Osteoblast (primary cell): ENCODE measurements at regions not wholly inside any gene's neighbourhood (a gene's known extent, or its start where the extent isn't known, plus 50 kb on each side); places are given as distances from the start of the nearest gene placed in this dataset.

Source experiments
- DNase-seq: peaks from one replicate; pipeline ENCODE4 v3.0.0; 2011; ENCODE audit warnings: low spot score, mixed read lengths; ENCODE audit not compliant: insufficient read length; ENCODE audit errors: missing footprints
- H2AFZ ChIP-seq: 2 replicates; pipeline ENCODE4 v1.6.0; 2011; ENCODE audit warnings: mild to moderate bottlenecking, low read length
- H3K27ac ChIP-seq: 2 replicates; pipeline ENCODE4 v1.5.1; 2011; ENCODE audit warnings: mild to moderate bottlenecking, low read depth, low read length, moderate library complexity
- H3K27me3 ChIP-seq: 2 replicates; pipeline ENCODE4 v1.6.0; 2012; ENCODE audit warnings: mild to moderate bottlenecking, control low read depth, inconsistent platforms, low read length, moderate library complexity; ENCODE audit not compliant: insufficient read depth
- H3K36me3 ChIP-seq: 2 replicates; pipeline ENCODE4 v1.5.1; 2011; ENCODE audit warnings: mild to moderate bottlenecking, low read length, control low read depth, moderate library complexity; ENCODE audit not compliant: insufficient read depth
- H3K4me1 ChIP-seq: 2 replicates; pipeline ENCODE4 v1.5.1; 2011; ENCODE audit warnings: mild to moderate bottlenecking, low read length, control low read depth, moderate library complexity; ENCODE audit not compliant: insufficient read depth
- H3K4me2 ChIP-seq: 2 replicates; pipeline ENCODE4 v1.6.0; 2011; ENCODE audit warnings: mild to moderate bottlenecking, low read length; ENCODE audit not compliant: insufficient read depth
- H3K4me3 ChIP-seq: fragments of 200-600 bp; sonication (generic); 3 replicates; pipeline ENCODE4 v1.5.1; 2012; ENCODE audit warnings: mild to moderate bottlenecking, low read length, inconsistent platforms; ENCODE audit not compliant: insufficient read depth
- H3K79me2 ChIP-seq: 2 replicates; pipeline ENCODE4 v1.6.0; 2012; ENCODE audit warnings: mild to moderate bottlenecking, low read length, control low read depth, inconsistent platforms; ENCODE audit not compliant: insufficient read depth
- H3K9me3 ChIP-seq: 2 replicates; pipeline ENCODE4 v1.5.1; 2011; ENCODE audit warnings: low read depth, low read length, control low read depth
- H4K20me1 ChIP-seq: 2 replicates; pipeline ENCODE4 v1.6.0; 2012; ENCODE audit warnings: mild to moderate bottlenecking, low read length, control low read depth; ENCODE audit not compliant: insufficient read depth
- CTCF ChIP-seq: IDR thresholded peaks from 2 replicates; pipeline ENCODE4 v1.5.1; 2011; ENCODE audit warnings: mild to moderate bottlenecking, low read depth, low read length, moderate library complexity; ENCODE audit errors: extremely low read depth

DNA sequence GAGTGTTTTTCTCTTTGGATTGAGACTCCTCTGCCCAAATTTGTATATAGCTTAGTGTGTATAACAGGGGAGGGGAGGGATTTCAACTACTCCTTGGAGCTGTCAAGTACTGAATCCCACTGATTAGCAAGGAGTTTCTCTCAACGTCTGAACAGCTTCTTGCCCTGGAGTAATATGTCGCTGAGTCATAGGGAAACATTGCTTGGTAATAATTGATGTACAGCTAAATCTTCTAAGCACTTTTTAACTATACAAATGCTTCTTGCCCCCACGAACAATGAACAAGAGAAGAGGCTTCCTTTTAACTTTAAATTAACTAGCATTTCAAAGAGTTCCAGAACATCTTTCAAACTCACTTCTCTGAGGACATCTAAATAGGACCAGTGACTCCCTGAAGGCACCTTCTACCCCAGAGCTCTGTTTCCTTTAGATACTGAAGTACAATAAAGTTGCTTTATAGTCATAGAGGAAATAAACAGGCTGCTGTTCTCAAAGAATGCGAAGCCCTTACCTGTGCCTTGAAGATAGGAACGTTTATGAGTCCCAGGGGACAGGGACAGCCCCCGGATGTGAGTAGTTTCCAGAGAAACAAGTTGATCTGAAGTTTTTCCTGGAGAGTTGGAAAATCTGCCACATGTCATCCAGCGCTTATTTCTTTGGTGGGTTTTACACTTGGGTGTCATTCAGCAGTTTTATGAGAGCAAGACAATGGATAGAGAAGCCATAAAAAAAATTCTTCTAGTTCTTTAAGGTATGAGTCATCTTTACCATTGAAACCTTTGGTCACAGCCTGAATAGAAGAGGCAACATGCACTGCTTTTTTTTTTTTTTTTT, 462.5 kb upstream of the BTBD3 start:
- Histone ChIP-seq H3K79me2 (no peaks in the 10 kb centered on the region), H4K20me1 (no peaks in the 10 kb centered on the region), H2AFZ (no peak overlapping the region), H3K27me3 (no peaks in the 10 kb centered on the region), H3K4me3 (no peak overlapping the region), H3K9me3 (no peaks in the 10 kb centered on the region), H3K36me3 (no peaks in the 10 kb centered on the region), H3K27ac (peak overlapping the region; percentile 55), H3K4me1 (peaks cover 41% of the 10 kb centered on the region), H3K4me2 (peak overlapping the region; percentile 58)
- no peak for TF ChIP-seq CTCF
- no peak for DNase-seq

DNA sequence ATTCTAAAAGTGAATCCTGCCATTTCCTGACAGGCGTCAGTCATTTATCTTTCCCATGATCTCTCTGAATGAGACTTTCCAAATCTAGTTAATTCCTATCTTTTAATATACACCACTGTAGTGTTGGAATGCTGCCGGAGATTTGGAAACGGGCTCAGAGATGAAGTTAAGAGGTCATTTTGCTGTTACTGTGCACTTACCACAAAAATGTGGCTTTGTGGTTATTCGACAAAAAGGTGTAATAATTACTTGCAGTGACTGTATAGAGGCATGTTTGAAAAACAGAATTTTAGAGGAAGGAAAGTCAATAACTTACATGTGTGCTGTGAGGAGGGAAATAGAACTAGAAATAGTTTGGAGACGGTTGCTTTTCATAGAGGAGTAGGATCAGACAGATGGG, 460.2 kb upstream of the BTBD3 start:
- Histone ChIP-seq H3K4me1 (peaks cover 34% of the 10 kb centered on the region), H3K4me3 (no peak overlapping the region), H3K36me3 (no peaks in the 10 kb centered on the region), H3K27me3 (no peaks in the 10 kb centered on the region), H3K79me2 (no peaks in the 10 kb centered on the region), H3K27ac (no peak overlapping the region), H3K4me2 (no peak overlapping the region), H4K20me1 (no peaks in the 10 kb centered on the region), H2AFZ (no peak overlapping the region), H3K9me3 (no peaks in the 10 kb centered on the region)
- TF ChIP-seq CTCF, result no peak
- DNase-seq, result no peak

- Histone ChIP-seq H3K4me2 (no peak overlapping the region), H3K36me3 (no peaks in the 10 kb centered on the region), H4K20me1 (no peaks in the 10 kb centered on the region), H3K27me3 (no peaks in the 10 kb centered on the region), H2AFZ (no peak overlapping the region), H3K4me3 (no peak overlapping the region), H3K27ac (no peak overlapping the region), H3K79me2 (no peaks in the 10 kb centered on the region), H3K9me3 (no peaks in the 10 kb centered on the region), H3K4me1 (peaks cover 17% of the 10 kb centered on the region)
- DNase-seq, result no peak
- no peak for TF ChIP-seq CTCF
Observed at GRCh38 chr20:11459090-11459890, 458.4 kb upstream of the BTBD3 start.

DNA sequence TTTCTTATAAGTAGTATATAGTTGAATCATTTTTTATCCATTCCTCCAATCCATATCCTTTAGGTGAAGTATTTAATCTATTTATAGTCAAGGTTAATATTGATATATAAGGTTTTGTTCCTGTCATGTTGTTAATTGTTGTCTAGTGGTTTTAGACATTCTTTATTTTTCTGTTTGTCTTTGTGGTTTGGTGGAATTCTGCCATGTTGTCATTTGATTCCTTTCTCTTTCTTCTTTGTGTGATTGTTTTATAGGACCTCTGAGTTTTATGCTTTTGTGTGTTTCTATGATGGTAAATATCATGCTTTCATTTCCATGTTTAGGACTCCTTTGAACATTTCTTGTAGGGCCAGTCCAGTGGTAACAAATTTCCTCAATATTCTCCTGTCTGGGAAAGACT, 450.3 kb upstream of the BTBD3 start:
- Histone ChIP-seq H3K36me3 (no peaks in the 10 kb centered on the region), H4K20me1 (no peaks in the 10 kb centered on the region), H2AFZ (no peak overlapping the region), H3K9me3 (no peaks in the 10 kb centered on the region), H3K4me2 (no peak overlapping the region), H3K27me3 (no peaks in the 10 kb centered on the region), H3K79me2 (no peaks in the 10 kb centered on the region), H3K4me1 (no peaks in the 10 kb centered on the region), H3K27ac (no peak overlapping the region), H3K4me3 (no peak overlapping the region)
- TF ChIP-seq CTCF, result no peak
- no peak for DNase-seq
